ENCODE measurements at regions not wholly inside any gene's neighbourhood (a gene's known extent, or its start where the extent isn't known, plus 50 kb on each side); places are given as distances from the start of the nearest gene placed in this dataset.

GRCh38 chr3:82261013-82261412 lies 499.6 kb upstream of the GBE1 start:
- no peaks in the 10 kb centered on the region; the same call in 2 of the 3 replicates for H3K9me3 Mint-ChIP-seq
- no peaks in the 10 kb centered on the region for H3K9me2 ChIP-seq (ENCODE audit: insufficient read depth)
- H3K27me3 ChIP-seq (ENCODE audit: insufficient read depth) = no peaks in the 10 kb centered on the region
- H3K27ac Mint-ChIP-seq = no peak overlapping the region
- H3K36me3 Mint-ChIP-seq (ENCODE audit: low read depth) = peaks cover 2% of the 10 kb centered on the region; the same call in 2 of the 3 replicates
- H3K79me2 ChIP-seq (replicated peaks; ENCODE audit: insufficient read depth) = no peaks in the 10 kb centered on the region
- H3K4me2 ChIP-seq = no peak overlapping the region
- peaks cover 5% of the 10 kb centered on the region; the same call in 1 of the 2 replicates for H3K4me1 ChIP-seq (ENCODE audit: insufficient read depth)
- no peak for DNase-seq (ENCODE audit: low spot score)
- H3K27me3 Mint-ChIP-seq (ENCODE audit: insufficient read depth, low read depth, poor library complexity) = peaks cover 2% of the 10 kb centered on the region
- H3K4me3 Mint-ChIP-seq = no peak overlapping the region
- no peak for TF ChIP-seq NANOG (IDR thresholded peaks at IDR 0.05; ENCODE audit: borderline replicate concordance)
- TF ChIP-seq EZH2phosphoT487 (IDR thresholded peaks at IDR 0.05; ENCODE audit: unreplicated experiment) = no peak
- TF ChIP-seq STAT1 (IDR thresholded peaks at IDR 0.05; ENCODE audit: unreplicated experiment) = no peak
- no peak for TF ChIP-seq REST (IDR thresholded peaks at IDR 0.05; ENCODE audit: unreplicated experiment)
- TF ChIP-seq JUNB (IDR thresholded peaks at IDR 0.05; ENCODE audit: unreplicated experiment) = no peak
- H2AFZ ChIP-seq = no peak overlapping the region
- H3K4me3 ChIP-seq = no peak overlapping the region
- no peaks in the 10 kb centered on the region for H3K36me3 ChIP-seq (ENCODE audit: insufficient read depth)
- H4K20me1 ChIP-seq (replicated peaks; ENCODE audit: insufficient read depth) = no peaks in the 10 kb centered on the region
- ATAC-seq = no peak
- H3K4me1 Mint-ChIP-seq = peaks cover 13% of the 10 kb centered on the region; the same call in 2 of the 3 replicates
- no peak overlapping the region for H3K27ac ChIP-seq (ENCODE audit: low read depth)
- H3F3A ChIP-seq (replicated peaks; ENCODE audit: low read depth) = no peaks in the 10 kb centered on the region

- no peak overlapping the region for H3K4me3 ChIP-seq
- no peak overlapping the region for H3K27ac Mint-ChIP-seq
- H4K20me1 ChIP-seq (replicated peaks; ENCODE audit: insufficient read depth) = no peaks in the 10 kb centered on the region
- H3K4me2 ChIP-seq = no peak overlapping the region
- H2AFZ ChIP-seq = no peak overlapping the region
- no peaks in the 10 kb centered on the region for H3K36me3 ChIP-seq (ENCODE audit: insufficient read depth)
- H3F3A ChIP-seq (replicated peaks; ENCODE audit: low read depth) = no peaks in the 10 kb centered on the region
- no peak overlapping the region for H3K27ac ChIP-seq (ENCODE audit: low read depth)
- no peaks in the 10 kb centered on the region; the same call in 1 of the 2 replicates for H3K4me1 ChIP-seq (ENCODE audit: insufficient read depth)
- no peaks in the 10 kb centered on the region for H3K9me2 ChIP-seq (ENCODE audit: insufficient read depth)
- H3K4me1 Mint-ChIP-seq = peaks cover 6% of the 10 kb centered on the region; the same call in 2 of the 3 replicates
- no peaks in the 10 kb centered on the region for H3K79me2 ChIP-seq (replicated peaks; ENCODE audit: insufficient read depth)
- H3K27me3 Mint-ChIP-seq (ENCODE audit: insufficient read depth, low read depth, poor library complexity) = no peaks in the 10 kb centered on the region
- no peaks in the 10 kb centered on the region; the same call in 2 of the 3 replicates for H3K9me3 Mint-ChIP-seq
- DNase-seq (ENCODE audit: low spot score) (no peak), ATAC-seq (no peak)
- H3K4me3 Mint-ChIP-seq = no peak overlapping the region
- H3K36me3 Mint-ChIP-seq (ENCODE audit: low read depth) = peaks cover 2% of the 10 kb centered on the region; the same call in 2 of the 3 replicates
- H3K27me3 ChIP-seq (ENCODE audit: insufficient read depth) = no peaks in the 10 kb centered on the region
- TF ChIP-seq, protein P1, sequence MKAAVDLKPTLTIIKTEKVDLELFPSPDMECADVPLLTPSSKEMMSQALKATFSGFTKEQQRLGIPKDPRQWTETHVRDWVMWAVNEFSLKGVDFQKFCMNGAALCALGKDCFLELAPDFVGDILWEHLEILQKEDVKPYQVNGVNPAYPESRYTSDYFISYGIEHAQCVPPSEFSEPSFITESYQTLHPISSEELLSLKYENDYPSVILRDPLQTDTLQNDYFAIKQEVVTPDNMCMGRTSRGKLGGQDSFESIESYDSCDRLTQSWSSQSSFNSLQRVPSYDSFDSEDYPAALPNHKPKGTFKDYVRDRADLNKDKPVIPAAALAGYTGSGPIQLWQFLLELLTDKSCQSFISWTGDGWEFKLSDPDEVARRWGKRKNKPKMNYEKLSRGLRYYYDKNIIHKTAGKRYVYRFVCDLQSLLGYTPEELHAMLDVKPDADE (IDR thresholded peaks at IDR 0.05) = no peak
- TF ChIP-seq STAT1 (IDR thresholded peaks at IDR 0.05; ENCODE audit: unreplicated experiment) (no peak), NANOG (IDR thresholded peaks at IDR 0.05; ENCODE audit: borderline replicate concordance) (no peak), ZNF462 (CRISPR knock-in tag; IDR thresholded peaks at IDR 0.05) (no peak), CTCF (conservative IDR thresholded peaks at IDR 0.05; ENCODE audit: low read depth in 2 of 2) (no peak), ZNF331 (CRISPR knock-in tag; IDR thresholded peaks at IDR 0.05; ENCODE audit: low read depth) (no peak)
These were observed 498.5 kb upstream of the GBE1 start for GRCh38 chr3:82259994-82260393.
